ENCODE measurements at regions not wholly inside any gene's neighbourhood (a gene's known extent, or its start where the extent isn't known, plus 50 kb on each side); places are given as distances from the start of the nearest gene placed in this dataset.

DNA sequence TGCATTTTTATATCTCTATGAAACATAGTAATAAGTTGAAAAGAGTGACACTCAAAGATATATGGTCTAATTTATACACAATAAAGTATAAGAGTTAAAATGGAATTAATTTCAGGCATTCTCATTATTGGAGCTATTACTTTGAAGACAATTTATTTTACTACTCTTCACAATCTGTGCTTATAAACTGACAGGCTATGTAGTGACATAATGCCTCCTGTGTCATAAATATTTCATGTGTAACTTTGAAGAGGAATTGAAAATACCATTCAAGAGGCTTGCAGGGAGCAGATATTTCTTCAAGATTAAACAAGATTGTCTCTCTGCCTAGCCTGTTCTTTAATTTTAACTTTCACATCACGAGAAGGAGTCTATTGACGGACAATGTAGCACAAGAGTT, 1881.5 kb upstream of the PCDH20 start:
- no peaks in the 10 kb centered on the region for H3K36me3 ChIP-seq (ENCODE audit: control insufficient read depth, insufficient read depth, low read length)
- DNase-seq (ENCODE audit: low read depth) (no peak), FAIRE-seq (no peak)
- H3K27me3 ChIP-seq (ENCODE audit: control insufficient read depth, insufficient read depth, low read length): no peaks in the 10 kb centered on the region
- no peak overlapping the region for H3K4me3 ChIP-seq (ENCODE audit: low read depth, low read length)
- TF ChIP-seq, protein P1, sequence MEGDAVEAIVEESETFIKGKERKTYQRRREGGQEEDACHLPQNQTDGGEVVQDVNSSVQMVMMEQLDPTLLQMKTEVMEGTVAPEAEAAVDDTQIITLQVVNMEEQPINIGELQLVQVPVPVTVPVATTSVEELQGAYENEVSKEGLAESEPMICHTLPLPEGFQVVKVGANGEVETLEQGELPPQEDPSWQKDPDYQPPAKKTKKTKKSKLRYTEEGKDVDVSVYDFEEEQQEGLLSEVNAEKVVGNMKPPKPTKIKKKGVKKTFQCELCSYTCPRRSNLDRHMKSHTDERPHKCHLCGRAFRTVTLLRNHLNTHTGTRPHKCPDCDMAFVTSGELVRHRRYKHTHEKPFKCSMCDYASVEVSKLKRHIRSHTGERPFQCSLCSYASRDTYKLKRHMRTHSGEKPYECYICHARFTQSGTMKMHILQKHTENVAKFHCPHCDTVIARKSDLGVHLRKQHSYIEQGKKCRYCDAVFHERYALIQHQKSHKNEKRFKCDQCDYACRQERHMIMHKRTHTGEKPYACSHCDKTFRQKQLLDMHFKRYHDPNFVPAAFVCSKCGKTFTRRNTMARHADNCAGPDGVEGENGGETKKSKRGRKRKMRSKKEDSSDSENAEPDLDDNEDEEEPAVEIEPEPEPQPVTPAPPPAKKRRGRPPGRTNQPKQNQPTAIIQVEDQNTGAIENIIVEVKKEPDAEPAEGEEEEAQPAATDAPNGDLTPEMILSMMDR (IDR thresholded peaks at IDR 0.05; ENCODE audit: insufficient read depth, low read length, severe bottlenecking): no peak

DNA sequence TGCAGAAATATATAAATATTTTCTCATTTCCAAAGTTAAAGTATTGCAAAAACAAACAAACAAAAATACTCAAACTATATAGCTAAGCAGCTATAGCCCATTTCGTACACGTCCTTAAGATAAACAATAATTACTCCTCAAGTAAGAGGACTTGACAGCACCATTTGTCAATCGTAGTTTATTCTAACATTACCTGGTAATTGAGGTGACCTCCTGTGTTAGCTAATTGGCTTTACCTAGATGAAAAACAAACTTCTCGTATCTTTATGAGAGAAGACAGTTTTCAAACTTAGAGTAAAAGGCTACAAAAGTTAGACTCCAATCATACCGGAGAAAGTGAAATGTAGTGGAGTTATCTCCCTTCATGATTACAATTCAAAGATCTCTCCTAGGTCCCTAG, 1876.1 kb upstream of the PCDH20 start:
- Histone ChIP-seq H3K27me3 (ENCODE audit: control insufficient read depth, insufficient read depth, low read length) (no peaks in the 10 kb centered on the region), H3K36me3 (ENCODE audit: control insufficient read depth, insufficient read depth, low read length) (no peaks in the 10 kb centered on the region), H3K4me3 (ENCODE audit: low read depth, low read length) (no peak overlapping the region)
- TF ChIP-seq, protein P1 (IDR thresholded peaks at IDR 0.05; ENCODE audit: insufficient read depth, low read length, severe bottlenecking): no peak
- FAIRE-seq: no peak
- DNase-seq (ENCODE audit: low read depth): no peak

GRCh38 chr13:63288576-63288975, 1872.9 kb upstream of the PCDH20 start:
- Histone ChIP-seq H3K27me3 (ENCODE audit: control insufficient read depth, insufficient read depth, low read length) (no peaks in the 10 kb centered on the region), H3K4me3 (ENCODE audit: low read depth, low read length) (no peak overlapping the region), H3K36me3 (ENCODE audit: control insufficient read depth, insufficient read depth, low read length) (no peaks in the 10 kb centered on the region)
- TF ChIP-seq, protein P1 (IDR thresholded peaks at IDR 0.05; ENCODE audit: insufficient read depth, low read length, severe bottlenecking): no peak
- FAIRE-seq (no peak), DNase-seq (ENCODE audit: low read depth) (no peak)

DNA sequence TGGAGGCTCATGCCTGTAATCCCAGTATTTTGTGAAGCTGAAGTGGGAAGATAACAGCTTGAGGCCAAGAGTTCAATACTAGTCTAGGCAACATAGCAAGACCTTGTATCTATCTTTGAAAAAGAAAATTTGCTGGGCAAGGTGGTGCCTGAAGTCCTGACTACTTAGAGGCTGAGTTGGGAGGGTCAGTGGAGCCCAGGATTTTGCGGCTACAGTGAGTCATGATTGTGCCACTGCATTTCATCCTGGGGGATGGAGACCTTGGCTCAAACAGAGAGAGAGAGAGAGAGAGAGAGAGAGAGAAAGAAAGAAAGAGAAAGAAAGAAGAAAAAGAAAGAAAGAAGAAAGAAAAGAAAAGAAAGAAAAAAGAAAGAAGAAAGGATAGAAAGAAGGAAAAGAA, 1872.3 kb upstream of the PCDH20 start:
- FAIRE-seq: no peak
- Histone ChIP-seq H3K36me3 (ENCODE audit: control insufficient read depth, insufficient read depth, low read length) (no peaks in the 10 kb centered on the region), H3K4me3 (ENCODE audit: low read depth, low read length) (no peak overlapping the region), H3K27me3 (ENCODE audit: control insufficient read depth, insufficient read depth, low read length) (no peaks in the 10 kb centered on the region)
- no peak for DNase-seq (ENCODE audit: low read depth)
- TF ChIP-seq, protein P1 (IDR thresholded peaks at IDR 0.05; ENCODE audit: insufficient read depth, low read length, severe bottlenecking): no peak

DNA sequence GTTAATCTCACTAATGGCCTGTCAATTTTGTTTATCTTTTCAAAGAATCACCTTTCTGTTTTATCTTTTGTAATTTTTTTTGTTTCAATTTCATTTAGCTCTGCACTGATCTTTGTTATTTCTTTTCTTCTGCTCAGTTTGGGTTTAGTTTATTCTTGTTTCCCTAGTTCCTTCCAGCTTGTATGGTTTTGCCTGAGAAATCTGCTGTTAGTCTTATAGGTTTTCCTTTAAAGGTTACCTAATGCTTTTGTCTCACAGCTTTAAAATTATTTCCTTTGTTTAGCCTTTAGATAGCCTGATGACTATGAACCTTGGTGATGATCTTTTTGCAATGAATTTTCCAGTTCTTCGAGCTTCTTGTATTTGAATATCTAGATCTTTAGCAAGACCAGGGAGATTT, 1869.8 kb upstream of the PCDH20 start:
- Histone ChIP-seq H3K27me3 (ENCODE audit: control insufficient read depth, insufficient read depth, low read length) (no peaks in the 10 kb centered on the region), H3K36me3 (ENCODE audit: control insufficient read depth, insufficient read depth, low read length) (no peaks in the 10 kb centered on the region), H3K4me3 (ENCODE audit: low read depth, low read length) (no peak overlapping the region)
- FAIRE-seq (no peak), DNase-seq (ENCODE audit: low read depth) (no peak)
- TF ChIP-seq, protein P1 (IDR thresholded peaks at IDR 0.05; ENCODE audit: insufficient read depth, low read length, severe bottlenecking): no peak

DNA sequence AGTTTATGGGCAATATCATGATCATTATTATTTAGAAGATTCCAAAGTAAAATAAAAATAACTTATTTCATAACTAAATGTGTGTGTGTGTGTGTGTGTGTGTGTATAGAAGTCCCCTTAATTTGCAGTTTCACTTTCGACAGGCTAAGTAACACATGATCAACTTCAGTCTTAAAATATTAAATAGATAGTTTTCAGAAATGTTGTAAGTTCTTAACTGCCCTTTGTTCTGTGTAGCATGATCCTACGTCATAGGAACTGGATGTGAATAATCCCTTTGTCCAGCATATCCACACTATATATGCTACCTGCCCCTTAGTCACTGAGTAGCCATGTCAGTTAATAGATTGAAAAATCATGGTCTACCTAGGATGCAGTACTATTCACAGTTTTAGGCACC, 1863.5 kb upstream of the PCDH20 start:
- TF ChIP-seq, protein P1 (IDR thresholded peaks at IDR 0.05; ENCODE audit: insufficient read depth, low read length, severe bottlenecking): no peak
- FAIRE-seq (no peak), DNase-seq (ENCODE audit: low read depth) (no peak)
- Histone ChIP-seq H3K4me3 (ENCODE audit: low read depth, low read length) (no peak overlapping the region), H3K27me3 (ENCODE audit: control insufficient read depth, insufficient read depth, low read length) (no peaks in the 10 kb centered on the region), H3K36me3 (ENCODE audit: control insufficient read depth, insufficient read depth, low read length) (no peaks in the 10 kb centered on the region)
